HG03097 (cell line): ENCODE measurements at regions not wholly inside any gene's neighbourhood (a gene's known extent, or its start where the extent isn't known, plus 50 kb on each side); places are given as distances from the start of the nearest gene placed in this dataset.

Source experiments
- ATAC-seq: cut with Tn5 transposase; IDR thresholded peaks from one replicate; pipeline ENCODE4 v1.9.1; 2021; ENCODE audit not compliant: unreplicated experiment, low FRiP score

DNA sequence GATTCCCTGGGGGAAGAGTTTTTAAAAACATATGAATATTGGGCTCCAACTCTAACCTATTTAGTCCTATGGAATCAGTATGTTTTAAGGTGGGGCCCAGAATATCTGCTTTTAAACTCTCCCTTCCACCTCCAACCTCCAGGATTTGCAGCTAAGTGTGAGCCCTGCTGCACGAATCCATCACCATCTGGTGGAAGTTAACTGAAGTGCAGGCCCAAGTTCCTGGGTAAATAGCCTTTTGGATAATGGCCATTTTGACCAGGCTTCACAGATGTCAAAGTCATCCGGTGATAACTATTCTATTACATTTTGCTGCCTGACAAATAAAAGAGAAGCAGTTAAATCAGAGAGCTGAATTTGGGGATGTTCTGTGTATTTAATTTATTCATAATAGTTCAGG, 58.1 kb upstream of the RMST start:
- peak; percentile 88 for ATAC-seq

DNA sequence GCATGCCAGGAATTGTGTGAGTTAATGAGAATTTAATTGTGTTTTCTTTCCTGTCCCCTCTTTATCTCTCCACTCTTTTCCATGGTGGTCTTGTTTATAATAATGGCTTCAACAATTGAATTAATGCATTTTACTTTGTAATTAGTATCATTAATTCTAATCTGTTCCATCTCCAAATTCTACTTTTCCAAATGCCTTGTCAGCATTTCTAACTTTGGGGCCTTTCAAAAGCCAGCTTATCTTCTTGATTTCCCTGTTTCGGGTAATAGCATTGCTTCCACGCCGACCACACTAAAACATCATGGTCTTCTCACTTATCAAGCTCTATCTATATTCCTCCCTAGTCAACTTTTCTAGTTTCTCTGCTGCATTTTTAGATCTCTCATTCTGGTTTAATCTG, 54.2 kb upstream of the RMST start:
- ATAC-seq, result no peak

DNA sequence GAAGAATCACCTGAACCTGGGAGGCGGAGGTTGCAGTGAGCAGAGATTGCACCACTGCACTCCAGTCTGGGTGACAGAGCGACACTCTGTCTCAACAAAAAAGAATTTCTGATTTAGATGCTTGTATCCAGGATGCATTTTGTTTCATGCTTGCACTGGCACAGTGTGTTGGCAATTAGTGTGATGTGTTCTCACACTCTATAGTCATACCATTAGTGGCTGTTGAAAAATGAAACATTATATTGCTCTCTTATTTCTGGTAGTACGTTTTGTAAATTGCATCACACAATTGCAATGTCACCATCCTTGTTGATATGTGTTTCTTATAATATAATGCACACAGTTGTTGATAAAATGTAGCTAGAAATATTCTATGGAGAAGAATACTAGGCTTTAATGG, 51.3 kb upstream of the RMST start:
- no peak for ATAC-seq
